DMS53 treated with DMSO at 0.1 percent for 48 hours (cell line): ENCODE measurements at regions not wholly inside any gene's neighbourhood (a gene's known extent, or its start where the extent isn't known, plus 50 kb on each side); places are given as distances from the start of the nearest gene placed in this dataset.

ENCODE experiments used
- DNase-seq: peaks from one replicate; lab custom pipeline; 2025; ENCODE audit not compliant: unreplicated experiment; lab: John Stamatoyannopoulos, UW

- no peak for DNase-seq
Observed at GRCh38 chr13:30128095-30128494, 179.3 kb downstream of the KATNAL1 start.

GRCh38 chr13:30126903-30127428 lies 180.4 kb downstream of the KATNAL1 start:
- DNase-seq = no peak

- DNase-seq = peak; percentile 92
Observed at GRCh38 chr13:30125422-30126073, 181.8 kb downstream of the KATNAL1 start.

- DNase-seq = no peak
Observed at GRCh38 chr13:30124131-30124768, 183.1 kb downstream of the KATNAL1 start.

- DNase-seq = no peak
Observed at GRCh38 chr13:30123575-30123974, 183.8 kb downstream of the KATNAL1 start.

GRCh38 chr13:30121666-30122065 lies 185.7 kb downstream of the KATNAL1 start:
- DNase-seq = no peak

- no peak for DNase-seq
Observed at GRCh38 chr13:30121244-30121643, 186.1 kb downstream of the KATNAL1 start.

- no peak for DNase-seq
Observed at GRCh38 chr13:30120133-30120822, 187.1 kb downstream of the KATNAL1 start.

GRCh38 chr13:30119476-30119875 lies 187.9 kb downstream of the KATNAL1 start:
- DNase-seq = no peak

- DNase-seq = no peak
Observed at GRCh38 chr13:30116379-30116778, 191.0 kb downstream of the KATNAL1 start.

GRCh38 chr13:30115257-30115600 lies 192.1 kb downstream of the KATNAL1 start:
- no peak for DNase-seq

- DNase-seq = peak; percentile 67
Observed at GRCh38 chr13:30114571-30115256, 192.6 kb downstream of the KATNAL1 start.

- no peak for DNase-seq
Observed at GRCh38 chr13:30113983-30114570, 193.3 kb downstream of the KATNAL1 start.

GRCh38 chr13:30113551-30113950 lies 193.8 kb downstream of the KATNAL1 start:
- no peak for DNase-seq

GRCh38 chr13:30112602-30113435 lies 194.5 kb downstream of the KATNAL1 start:
- peak; percentile 93 for DNase-seq

- no peak for DNase-seq
Observed at GRCh38 chr13:30111810-30112209, 195.5 kb downstream of the KATNAL1 start.

GRCh38 chr13:30110301-30111070 lies 196.9 kb downstream of the KATNAL1 start:
- no peak for DNase-seq

- no peak for DNase-seq
Observed at GRCh38 chr13:30109471-30110135, 197.7 kb downstream of the KATNAL1 start.

- no peak for DNase-seq
Observed at GRCh38 chr13:30108913-30109237, 198.5 kb downstream of the KATNAL1 start.
